ENCODE measurements at regions not wholly inside any gene's neighbourhood (a gene's known extent, or its start where the extent isn't known, plus 50 kb on each side); places are given as distances from the start of the nearest gene placed in this dataset.

- H3K9ac ChIP-seq (ENCODE audit: insufficient read depth in 1 of 2, low read length in 2 of 2): no peak overlapping the region
- WGBS, 2 donors: 74 to 91% methylated on average over 2 of the region's 2 CpGs
- no peaks in the 10 kb centered on the region for H3K4me1 ChIP-seq (ENCODE audit: control insufficient read depth in 5 of 5, insufficient read depth in 5 of 5, low read length in 5 of 5)
- DNase-seq (no peak), ATAC-seq (ENCODE audit: insufficient read depth, low FRiP score) (no peak)
- H3K9me3 ChIP-seq (ENCODE audit: control insufficient read depth in 4 of 4, insufficient read depth in 3 of 4, low read length in 3 of 4): no peaks in the 10 kb centered on the region
- H3K27me3 ChIP-seq (ENCODE audit: control insufficient read depth in 3 of 3, insufficient read depth in 3 of 3, low read length in 2 of 3): no peaks in the 10 kb centered on the region
- H3K36me3 ChIP-seq (ENCODE audit: control insufficient read depth in 4 of 4, insufficient read depth in 4 of 4, low read length in 4 of 4): no peaks in the 10 kb centered on the region
- no peak overlapping the region for H3K4me3 ChIP-seq
- H3K27ac ChIP-seq (ENCODE audit: low read depth in 1 of 2, low read length in 1 of 2): no peak overlapping the region
- TF ChIP-seq, protein P1, sequence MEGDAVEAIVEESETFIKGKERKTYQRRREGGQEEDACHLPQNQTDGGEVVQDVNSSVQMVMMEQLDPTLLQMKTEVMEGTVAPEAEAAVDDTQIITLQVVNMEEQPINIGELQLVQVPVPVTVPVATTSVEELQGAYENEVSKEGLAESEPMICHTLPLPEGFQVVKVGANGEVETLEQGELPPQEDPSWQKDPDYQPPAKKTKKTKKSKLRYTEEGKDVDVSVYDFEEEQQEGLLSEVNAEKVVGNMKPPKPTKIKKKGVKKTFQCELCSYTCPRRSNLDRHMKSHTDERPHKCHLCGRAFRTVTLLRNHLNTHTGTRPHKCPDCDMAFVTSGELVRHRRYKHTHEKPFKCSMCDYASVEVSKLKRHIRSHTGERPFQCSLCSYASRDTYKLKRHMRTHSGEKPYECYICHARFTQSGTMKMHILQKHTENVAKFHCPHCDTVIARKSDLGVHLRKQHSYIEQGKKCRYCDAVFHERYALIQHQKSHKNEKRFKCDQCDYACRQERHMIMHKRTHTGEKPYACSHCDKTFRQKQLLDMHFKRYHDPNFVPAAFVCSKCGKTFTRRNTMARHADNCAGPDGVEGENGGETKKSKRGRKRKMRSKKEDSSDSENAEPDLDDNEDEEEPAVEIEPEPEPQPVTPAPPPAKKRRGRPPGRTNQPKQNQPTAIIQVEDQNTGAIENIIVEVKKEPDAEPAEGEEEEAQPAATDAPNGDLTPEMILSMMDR (IDR thresholded peaks at IDR 0.05; ENCODE audit: control extremely low read depth, extremely low read depth): no peak
These were observed 147.8 kb upstream of the MAX start for GRCh38 chr14:65250162-65250495.

- Histone ChIP-seq H3K9me3 (ENCODE audit: control insufficient read depth in 4 of 4, insufficient read depth in 3 of 4, low read length in 3 of 4) (no peaks in the 10 kb centered on the region), H3K27ac (ENCODE audit: low read depth in 1 of 2, low read length in 1 of 2) (no peak overlapping the region), H3K27me3 (ENCODE audit: control insufficient read depth in 3 of 3, insufficient read depth in 3 of 3, low read length in 2 of 3) (no peaks in the 10 kb centered on the region), H3K9ac (ENCODE audit: insufficient read depth in 1 of 2, low read length in 2 of 2) (no peak overlapping the region), H3K36me3 (ENCODE audit: control insufficient read depth in 4 of 4, insufficient read depth in 4 of 4, low read length in 4 of 4) (no peaks in the 10 kb centered on the region), H3K4me1 (ENCODE audit: control insufficient read depth in 5 of 5, insufficient read depth in 5 of 5, low read length in 5 of 5) (no peaks in the 10 kb centered on the region), H3K4me3 (no peak overlapping the region)
- WGBS, 2 donors: 78 to 82% methylated on average over 1 of the region's 1 CpG
- no peak for DNase-seq
- ATAC-seq (ENCODE audit: insufficient read depth, low FRiP score): peak; percentile 56
- TF ChIP-seq, protein P1 (IDR thresholded peaks at IDR 0.05; ENCODE audit: control extremely low read depth, extremely low read depth): no peak
These were observed 148.9 kb upstream of the MAX start for GRCh38 chr14:65251213-65251612.

GRCh38 chr14:65252482-65253255 lies 150.4 kb upstream of the MAX start:
- no peaks in the 10 kb centered on the region for H3K27me3 ChIP-seq (ENCODE audit: control insufficient read depth in 3 of 3, insufficient read depth in 3 of 3, low read length in 2 of 3)
- TF ChIP-seq, protein P1 (IDR thresholded peaks at IDR 0.05; ENCODE audit: control extremely low read depth, extremely low read depth): no peak
- H3K9ac ChIP-seq (ENCODE audit: insufficient read depth in 1 of 2, low read length in 2 of 2): no peak overlapping the region
- DNase-seq: no peak
- no peaks in the 10 kb centered on the region for H3K4me1 ChIP-seq (ENCODE audit: control insufficient read depth in 5 of 5, insufficient read depth in 5 of 5, low read length in 5 of 5)
- H3K9me3 ChIP-seq (ENCODE audit: control insufficient read depth in 4 of 4, insufficient read depth in 3 of 4, low read length in 3 of 4): no peaks in the 10 kb centered on the region
- no peaks in the 10 kb centered on the region for H3K36me3 ChIP-seq (ENCODE audit: control insufficient read depth in 4 of 4, insufficient read depth in 4 of 4, low read length in 4 of 4)
- no peak overlapping the region for H3K27ac ChIP-seq (ENCODE audit: low read depth in 1 of 2, low read length in 1 of 2)
- no peak overlapping the region for H3K4me3 ChIP-seq
- WGBS, 2 donors: 55 to 95% methylated on average over 1 of the region's 1 CpG
- no peak for ATAC-seq (ENCODE audit: insufficient read depth, low FRiP score)

Measured in lung (tissue), 11 donors.